Caki2 (cell line): ENCODE measurements at regions not wholly inside any gene's neighbourhood (a gene's known extent, or its start where the extent isn't known, plus 50 kb on each side); places are given as distances from the start of the nearest gene placed in this dataset.

Experiments used
- DNase-seq: peaks from one replicate; pipeline ENCODE4 v3.0.0-alpha.2; 2015; ENCODE audit warnings: low read depth
- in situ Hi-C: cut with HindIII; loops from 2 replicates; pipeline ENCODE4 v1.10.0; 2016; ENCODE audit warnings: low sequenced_read_pairs, low pct_unique_long_range_greater_than_20kb, mixed read lengths

- in situ Hi-C loops: no loop called here
These were observed 1417.4 kb downstream of the TBC1D22A start for GRCh38 chr22:48179571-48180546.

DNA sequence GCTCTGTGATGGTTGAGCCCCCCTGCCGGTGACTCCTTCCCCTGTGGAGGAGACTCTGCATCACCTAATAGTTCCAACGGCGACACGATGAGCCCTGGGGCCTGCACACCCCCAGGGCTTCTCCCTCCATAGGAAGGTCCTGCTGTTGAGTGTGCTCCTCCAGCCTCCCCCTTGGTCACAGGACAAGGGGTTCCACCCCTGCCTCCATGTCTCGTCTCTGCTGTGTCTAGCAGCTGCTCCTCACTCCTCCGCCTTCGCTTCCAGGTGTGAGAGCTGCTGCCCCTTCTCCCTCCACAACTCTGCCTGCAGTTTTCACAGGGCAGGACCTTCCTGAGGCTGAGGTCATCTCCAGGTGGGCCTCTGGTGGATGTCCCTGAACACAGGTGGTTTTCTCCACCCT, 1416.1 kb downstream of the TBC1D22A start:
- no peak for DNase-seq

More at GRCh38 chr22:48179571-48180546, 1417.4 kb downstream of the TBC1D22A start:
- no peak for DNase-seq

DNA sequence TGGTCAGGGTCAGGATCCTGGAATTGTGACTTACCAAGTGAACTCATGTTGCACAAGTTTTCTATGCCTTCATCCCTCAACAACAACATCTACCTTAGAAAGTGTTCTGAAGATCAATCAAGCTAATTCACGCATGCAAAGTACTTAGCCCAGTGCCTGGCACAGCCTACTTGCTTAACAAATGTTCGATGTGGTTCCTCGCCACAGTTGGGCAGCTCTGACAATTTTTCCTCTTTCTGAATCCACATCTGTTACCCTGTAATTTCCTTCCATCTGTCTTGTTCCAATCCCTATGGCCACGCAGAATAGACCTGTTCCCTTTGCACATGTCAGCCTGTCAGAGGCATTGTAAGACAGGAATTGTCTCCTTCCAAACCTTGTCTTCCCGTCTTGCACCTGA, 1415.2 kb downstream of the TBC1D22A start:
- in situ Hi-C loops: no loop called here
- no peak for DNase-seq

More for the DNA sequence above, 1416.1 kb downstream of the TBC1D22A start:
- in situ Hi-C loops: no loop called here

- DNase-seq: no peak
- in situ Hi-C loops: no loop called here
These were observed 1413.3 kb downstream of the TBC1D22A start for GRCh38 chr22:48175721-48176120.

DNA sequence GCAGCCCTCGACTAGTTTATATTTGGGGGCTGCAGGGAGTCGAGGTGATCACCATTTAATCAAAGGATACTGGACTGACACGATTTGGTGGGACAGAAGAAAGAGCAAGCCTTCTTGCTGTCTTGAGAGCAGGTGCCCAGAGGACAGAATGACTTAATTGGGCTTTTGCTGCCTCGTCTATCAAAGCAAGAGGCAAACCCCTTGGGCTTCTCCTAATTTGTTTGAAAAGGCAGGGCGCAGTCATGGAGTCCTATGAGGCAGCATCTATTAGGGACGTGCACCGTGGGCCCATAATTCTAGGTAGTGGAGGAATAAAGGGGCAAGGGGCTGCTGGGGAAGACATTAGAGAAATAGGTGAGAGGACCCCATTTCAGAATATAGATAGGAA, 1411.3 kb downstream of the TBC1D22A start:
- no peak for DNase-seq
- in situ Hi-C loops: no loop called here

GRCh38 chr22:48173061-48173772, 1410.8 kb downstream of the TBC1D22A start:
- no peak for DNase-seq
- in situ Hi-C loops: no loop called here

DNA sequence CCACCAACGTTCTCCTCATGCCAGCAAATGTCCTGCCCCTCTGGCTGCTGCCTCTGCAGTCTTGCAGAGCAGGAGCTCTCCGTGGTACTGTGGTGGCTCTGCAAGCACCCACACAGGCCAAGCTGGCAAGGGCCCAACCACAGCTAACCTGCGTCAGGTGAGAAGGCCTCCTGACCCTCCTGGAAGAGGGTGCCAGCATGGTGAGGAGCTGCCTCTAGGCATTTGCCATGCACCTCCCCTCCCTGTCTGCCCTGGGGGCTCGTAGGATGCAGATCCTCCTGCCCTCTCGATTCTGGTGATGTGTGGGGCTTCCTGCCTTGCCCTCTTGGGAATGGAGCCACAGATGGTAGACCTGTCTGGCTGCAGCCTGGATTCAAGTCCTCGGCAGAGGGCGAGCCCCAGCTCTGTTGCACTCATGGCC, 1408.8 kb downstream of the TBC1D22A start:
- in situ Hi-C loops: no loop called here
- DNase-seq: no peak

DNA sequence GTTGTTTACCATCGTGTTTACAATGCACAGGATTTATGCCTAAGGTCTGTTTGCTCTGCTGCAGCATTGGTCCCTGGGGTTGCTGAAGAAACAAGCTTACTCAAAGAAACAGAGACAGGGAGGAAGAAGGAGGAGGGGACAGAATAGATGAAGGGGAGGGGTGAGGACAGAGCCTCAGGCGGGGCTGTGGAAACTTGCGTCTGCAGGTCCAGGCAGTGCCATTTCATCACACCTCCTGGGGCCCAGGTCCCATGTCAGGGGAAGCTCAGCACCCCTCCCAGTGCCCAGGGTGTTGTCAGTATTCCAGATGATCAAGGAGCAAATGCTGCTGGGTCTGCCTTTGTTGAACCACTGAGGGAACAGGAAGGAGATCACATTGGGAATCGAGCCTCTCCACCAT, 1406.8 kb downstream of the TBC1D22A start:
- in situ Hi-C loops: no loop called here
- DNase-seq: no peak

GRCh38 chr22:48167238-48167637, 1404.8 kb downstream of the TBC1D22A start:
- in situ Hi-C loops: no loop called here

DNA sequence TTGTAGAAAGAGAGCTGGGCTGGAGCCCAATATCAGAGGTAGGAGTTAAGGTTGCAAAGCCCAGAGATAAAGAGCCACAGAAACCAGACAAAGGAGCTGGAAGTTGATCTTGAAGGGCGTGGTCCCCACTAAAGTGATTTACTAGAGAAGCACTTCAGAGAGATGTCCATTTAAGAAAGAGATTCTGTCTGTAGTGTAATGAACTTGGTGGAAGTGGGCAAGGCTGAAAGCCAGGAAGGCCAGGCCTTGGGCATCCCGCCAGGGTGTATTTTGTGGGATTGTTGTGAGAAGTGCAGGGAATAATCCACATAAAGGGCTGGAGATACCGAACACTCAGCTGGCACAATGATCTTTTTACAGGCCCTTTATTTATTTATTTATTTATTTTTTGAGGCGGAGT, 1398.8 kb downstream of the TBC1D22A start:
- in situ Hi-C loops: no loop called here
- DNase-seq: no peak

More at GRCh38 chr22:48167238-48167637, 1404.8 kb downstream of the TBC1D22A start:
- no peak for DNase-seq

GRCh38 chr22:48157676-48158075, 1395.2 kb downstream of the TBC1D22A start:
- DNase-seq: no peak
- in situ Hi-C loops: no loop called here

- no peak for DNase-seq
- in situ Hi-C loops: no loop called here
These were observed 1394.3 kb downstream of the TBC1D22A start for GRCh38 chr22:48156603-48157355.

- in situ Hi-C loops: no loop called here
- DNase-seq: no peak
These were observed 1393.0 kb downstream of the TBC1D22A start for GRCh38 chr22:48155446-48155845.

DNA sequence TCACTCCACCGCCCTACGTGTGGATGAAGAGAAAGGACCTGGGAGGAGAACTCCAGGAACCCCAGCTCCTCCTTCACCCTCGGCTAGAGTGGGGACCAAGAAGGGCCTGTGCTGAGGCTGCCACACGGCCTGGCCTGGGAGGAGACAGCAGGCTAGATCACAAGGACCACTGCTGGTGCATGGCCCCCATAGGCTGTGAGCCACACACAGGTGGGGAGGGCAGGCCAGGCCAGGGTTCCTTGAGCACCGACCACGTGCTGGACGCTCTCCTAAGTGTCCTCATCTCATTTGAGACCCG, 1392.4 kb downstream of the TBC1D22A start:
- in situ Hi-C loops: no loop called here
- DNase-seq: no peak

DNA sequence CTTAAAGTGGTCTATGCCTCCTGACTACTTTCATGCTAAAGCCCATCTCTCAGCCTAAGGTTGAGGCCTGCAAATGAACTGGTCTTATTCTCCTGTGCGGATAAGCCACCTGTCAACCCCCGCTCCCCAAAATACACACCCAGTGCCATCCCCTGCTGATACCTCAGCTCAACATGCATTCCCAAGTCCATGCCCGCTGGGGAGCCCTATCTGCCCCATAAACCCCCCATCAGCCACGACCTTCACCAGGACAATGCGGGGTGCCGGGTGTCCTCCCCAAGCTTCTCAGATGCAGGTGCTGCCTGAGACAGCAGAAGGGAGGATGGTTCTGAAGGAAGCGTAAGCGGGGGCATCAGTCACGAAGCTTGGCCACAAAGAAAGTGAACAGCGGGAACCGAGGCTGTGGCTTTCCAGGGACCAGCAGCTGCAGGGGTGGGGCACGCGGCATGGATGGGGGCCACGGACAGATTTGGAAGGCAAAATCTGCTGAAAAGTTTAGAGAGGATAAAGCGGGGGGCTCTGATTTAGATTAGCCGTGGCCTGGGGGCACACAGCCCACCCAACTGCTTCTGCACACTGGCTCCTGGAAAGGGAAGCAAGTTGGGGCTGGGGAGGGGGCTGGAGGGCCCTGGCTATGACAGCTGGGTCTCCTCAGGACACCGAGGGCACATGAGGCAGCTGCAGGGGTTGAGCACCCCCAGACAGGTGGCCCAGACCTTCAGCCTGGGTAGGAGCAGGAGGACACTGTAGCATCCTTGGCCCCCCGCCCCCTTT, 1391.9 kb downstream of the TBC1D22A start:
- no peak for DNase-seq
- in situ Hi-C loops: no loop called here

DNA sequence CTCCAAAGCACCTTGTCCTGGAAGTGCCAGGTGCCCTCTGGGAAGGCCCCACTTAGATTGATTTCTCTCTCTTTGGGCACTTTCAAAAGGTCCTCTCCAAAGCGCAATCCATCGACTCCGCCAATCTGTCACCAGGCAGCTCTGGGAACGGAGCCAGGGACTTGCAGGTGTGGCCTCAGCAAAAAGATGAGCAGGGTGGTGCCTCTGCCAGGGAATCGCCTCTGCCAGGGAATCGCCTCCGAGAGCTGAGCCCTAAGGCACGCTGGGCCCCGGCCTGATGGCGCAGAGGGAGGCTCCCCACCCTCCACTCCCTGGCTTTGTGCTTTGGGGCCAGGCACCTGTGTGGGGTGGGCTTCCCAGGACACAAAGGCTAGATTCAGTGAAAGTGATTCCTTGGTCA, 1391.3 kb downstream of the TBC1D22A start:
- no peak for DNase-seq
- in situ Hi-C loops: no loop called here

DNA sequence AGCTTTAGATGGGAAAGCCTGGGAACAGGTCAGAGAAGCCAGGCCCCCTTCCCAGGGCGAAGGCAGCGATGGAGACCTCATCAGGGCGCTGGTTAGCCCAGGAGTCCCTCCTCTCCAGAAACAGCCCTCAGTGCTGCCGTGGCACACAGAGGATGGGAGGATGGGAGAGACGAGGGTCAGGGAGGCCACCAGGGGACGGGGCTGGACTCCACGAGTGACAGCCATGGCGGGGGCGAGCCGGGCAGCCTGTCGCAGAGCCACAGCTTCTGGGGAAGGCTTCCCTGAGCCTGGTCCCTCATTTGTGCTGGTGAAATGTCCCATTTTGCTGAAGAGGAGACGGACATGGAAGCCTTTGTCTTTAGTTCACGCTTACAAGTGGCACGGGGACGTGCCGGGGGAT, 1390.5 kb downstream of the TBC1D22A start:
- in situ Hi-C loops: no loop called here
- no peak for DNase-seq

GRCh38 chr22:48152164-48152775, 1389.8 kb downstream of the TBC1D22A start:
- in situ Hi-C loops: no loop called here

More at GRCh38 chr22:48152164-48152775, 1389.8 kb downstream of the TBC1D22A start:
- DNase-seq: no peak
